ENCODE measurements at regions not wholly inside any gene's neighbourhood (a gene's known extent, or its start where the extent isn't known, plus 50 kb on each side); places are given as distances from the start of the nearest gene placed in this dataset.
"Not testable (repeated sequence)": the region's sequence is repeated elsewhere in the genome, so short reads cannot be mapped to it uniquely, and the experiment has no call there.

GRCh38 chrX:40414335-40414734 is 166.4 kb upstream of the ATP6AP2 start:
- no peak for DNase-seq (ENCODE audit: low spot score)

GRCh38 chrX:40411340-40412111 is 169.2 kb upstream of the ATP6AP2 start:
- no peak for DNase-seq (ENCODE audit: low spot score)

DNA sequence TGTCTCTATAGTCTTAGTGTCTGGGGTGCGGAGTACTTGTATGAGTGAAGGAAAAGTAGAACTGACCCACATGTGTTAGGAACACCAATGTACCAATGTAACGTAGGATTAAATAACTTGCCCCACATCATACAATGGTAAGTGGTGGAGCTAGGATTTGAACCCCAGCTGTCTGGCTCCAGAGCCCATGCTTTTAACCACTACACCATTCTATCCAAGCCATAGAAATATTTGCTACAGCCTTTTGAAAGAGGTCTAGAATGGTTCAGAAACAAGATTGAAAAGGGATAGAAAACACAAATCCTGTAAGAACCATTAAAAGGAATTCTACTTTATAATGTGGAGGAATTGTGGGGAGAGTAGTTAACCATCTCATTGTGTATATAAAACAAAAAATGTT is 169.9 kb upstream of the ATP6AP2 start:
- DNase-seq (ENCODE audit: low spot score) = no peak

- peak; percentile 39 for DNase-seq (ENCODE audit: low spot score)
Measured at GRCh38 chrX:40406330-40406859, 174.4 kb upstream of the ATP6AP2 start.

DNA sequence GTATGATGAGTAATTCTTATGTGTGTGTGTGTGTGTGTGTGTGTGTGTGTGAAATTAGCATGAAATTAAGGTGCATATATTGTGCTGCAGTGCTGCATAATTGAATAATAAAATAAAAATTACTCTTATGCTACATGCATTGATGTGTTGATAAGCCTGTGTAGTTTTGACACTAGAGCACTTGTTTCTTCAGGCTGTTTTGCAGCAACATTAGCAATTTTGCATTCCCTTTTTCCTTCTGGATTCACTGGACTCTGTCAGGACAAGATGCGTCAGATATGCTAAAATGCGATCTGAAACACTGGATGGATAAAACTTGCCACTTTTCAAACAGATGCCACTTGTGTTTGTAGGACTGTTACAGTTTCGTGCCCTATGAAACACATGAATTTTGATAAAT is 175.4 kb upstream of the ATP6AP2 start:
- no peak for DNase-seq (ENCODE audit: low spot score)

DNA sequence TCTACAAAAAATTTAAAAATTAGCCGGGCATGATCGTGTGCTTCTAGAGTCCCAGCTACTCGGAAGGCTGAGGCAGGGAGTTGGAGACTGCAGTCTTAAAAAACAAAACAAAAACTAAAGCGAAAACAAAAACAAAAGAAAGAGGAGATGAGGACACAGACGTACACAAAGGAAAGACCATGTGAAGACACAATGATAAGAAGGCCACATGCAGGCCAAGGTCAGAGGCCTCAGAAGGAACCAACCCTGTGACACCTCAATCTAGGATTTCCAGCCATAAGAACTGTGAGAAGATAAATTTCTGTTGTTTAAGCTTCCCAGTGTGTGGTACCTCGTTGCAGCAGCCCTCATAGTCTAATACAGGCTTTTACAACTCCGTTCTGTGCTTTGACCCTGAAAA is 177.0 kb upstream of the ATP6AP2 start:
- no peak for DNase-seq (ENCODE audit: low spot score)

GRCh38 chrX:40402831-40403533 is 177.8 kb upstream of the ATP6AP2 start:
- peak; percentile 23 for DNase-seq (ENCODE audit: low spot score)

- DNase-seq (ENCODE audit: low spot score) = no peak
Measured at GRCh38 chrX:40395102-40395501, 185.7 kb upstream of the ATP6AP2 start.

DNA sequence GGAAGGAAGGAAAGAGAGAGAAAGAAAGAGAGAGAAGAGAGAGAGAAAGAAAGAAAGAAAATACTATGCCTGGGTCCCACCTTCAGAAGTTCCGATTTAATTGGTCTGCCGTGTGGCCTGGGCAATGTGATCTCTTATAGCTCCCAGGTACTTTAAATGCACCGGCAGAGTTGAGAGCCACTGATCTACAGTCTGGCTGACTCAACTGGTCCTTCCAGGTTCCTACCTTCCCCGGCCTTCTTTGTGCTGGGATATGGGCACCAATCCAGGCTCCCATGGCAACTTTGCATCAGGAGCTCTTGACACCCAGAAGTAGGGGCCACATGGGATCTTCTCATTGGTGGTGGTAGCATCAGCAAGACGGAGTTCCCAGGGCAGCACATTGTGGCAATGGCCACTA is 186.5 kb upstream of the ATP6AP2 start:
- DNase-seq (ENCODE audit: low spot score) = no peak

GRCh38 chrX:40392599-40392998 is 188.2 kb upstream of the ATP6AP2 start:
- DNase-seq (ENCODE audit: low spot score) = peak; percentile 55

GRCh38 chrX:40391662-40392061 is 189.1 kb upstream of the ATP6AP2 start:
- DNase-seq (ENCODE audit: low spot score) = no peak

DNA sequence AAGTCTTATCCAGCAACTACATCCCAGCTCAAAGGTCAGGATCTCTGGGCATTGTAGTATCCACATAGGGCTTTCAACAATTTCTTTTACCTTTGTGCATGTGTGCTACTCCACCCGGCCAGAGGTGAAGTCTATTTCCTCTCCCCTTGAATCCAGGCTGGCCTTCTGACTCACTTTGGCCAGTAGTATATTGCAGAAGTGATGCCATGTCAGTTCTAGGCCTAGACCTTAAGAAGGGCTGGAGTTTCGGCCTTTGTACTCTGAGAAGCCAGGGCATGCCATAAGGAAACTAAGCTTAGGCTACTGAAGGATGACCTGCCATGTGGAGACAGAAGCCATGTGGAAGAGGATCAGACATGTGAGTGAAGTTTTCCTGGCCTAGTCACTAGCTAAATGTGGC is 191.2 kb upstream of the ATP6AP2 start:
- no peak for DNase-seq (ENCODE audit: low spot score)

DNA sequence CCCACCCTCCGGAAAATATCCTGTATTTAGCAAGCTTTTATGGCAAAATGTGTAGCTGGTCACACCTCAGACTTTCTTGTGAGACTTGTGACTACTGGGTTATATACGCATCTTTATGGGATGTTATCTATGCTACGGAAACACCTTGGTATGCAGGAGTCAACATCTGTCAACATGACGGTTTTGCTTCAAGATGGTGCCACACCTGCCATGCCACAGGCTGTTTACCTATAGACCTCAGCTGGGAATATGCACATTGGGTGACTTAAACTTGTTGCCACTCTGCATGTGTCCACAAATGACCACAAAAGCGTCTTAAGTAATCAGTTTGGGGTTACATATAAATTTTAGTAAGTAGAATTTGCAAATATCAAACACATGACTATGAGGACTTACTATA is 192.3 kb upstream of the ATP6AP2 start:
- no peak for DNase-seq (ENCODE audit: low spot score)

GRCh38 chrX:40387869-40388268 is 192.9 kb upstream of the ATP6AP2 start:
- DNase-seq (ENCODE audit: low spot score) = not testable (repeated sequence)

DNA sequence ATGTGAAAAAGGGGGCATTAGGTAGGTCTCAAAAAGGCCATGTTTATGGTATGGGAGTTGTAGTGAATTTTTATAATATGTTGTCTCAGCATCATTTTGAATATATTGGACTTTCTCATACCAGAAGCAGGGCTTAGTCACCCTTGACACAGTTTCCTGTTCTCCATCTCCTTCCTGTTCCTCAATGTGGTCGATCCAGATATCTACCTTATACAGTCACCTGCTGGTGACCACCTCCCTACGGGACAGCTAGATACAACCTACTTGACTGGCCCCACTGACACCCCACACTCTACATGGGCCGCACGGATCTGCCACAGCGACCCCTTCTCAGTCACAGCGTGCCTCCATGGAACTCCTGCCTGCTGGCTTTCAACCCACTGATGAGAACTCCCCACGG is 193.5 kb upstream of the ATP6AP2 start:
- not testable (repeated sequence) for DNase-seq (ENCODE audit: low spot score)

- no peak for DNase-seq (ENCODE audit: low spot score)
Measured at GRCh38 chrX:40385682-40386081, 195.1 kb upstream of the ATP6AP2 start.

DNA sequence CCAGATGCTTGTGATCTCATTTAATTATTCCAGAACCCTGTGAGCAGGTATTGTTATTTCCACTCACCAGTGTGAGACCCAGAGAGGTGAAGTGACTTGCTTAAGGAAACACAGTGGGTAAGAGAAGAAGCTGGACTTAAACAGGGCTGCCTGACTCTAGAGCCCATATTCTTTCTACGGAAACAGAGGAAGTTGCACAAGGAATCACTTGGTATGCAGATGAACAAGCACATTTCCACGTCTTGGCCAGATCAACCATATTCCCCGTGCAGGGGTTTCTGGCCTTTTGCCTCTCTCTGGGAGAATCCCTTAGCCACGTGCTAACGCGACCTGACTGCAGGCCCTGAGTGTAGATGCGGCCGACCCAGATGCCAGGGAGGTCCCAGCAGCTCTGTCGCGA is 195.5 kb upstream of the ATP6AP2 start:
- no peak for DNase-seq (ENCODE audit: low spot score)

GRCh38 chrX:40383969-40384368 is 196.8 kb upstream of the ATP6AP2 start:
- DNase-seq (ENCODE audit: low spot score) = no peak

DNA sequence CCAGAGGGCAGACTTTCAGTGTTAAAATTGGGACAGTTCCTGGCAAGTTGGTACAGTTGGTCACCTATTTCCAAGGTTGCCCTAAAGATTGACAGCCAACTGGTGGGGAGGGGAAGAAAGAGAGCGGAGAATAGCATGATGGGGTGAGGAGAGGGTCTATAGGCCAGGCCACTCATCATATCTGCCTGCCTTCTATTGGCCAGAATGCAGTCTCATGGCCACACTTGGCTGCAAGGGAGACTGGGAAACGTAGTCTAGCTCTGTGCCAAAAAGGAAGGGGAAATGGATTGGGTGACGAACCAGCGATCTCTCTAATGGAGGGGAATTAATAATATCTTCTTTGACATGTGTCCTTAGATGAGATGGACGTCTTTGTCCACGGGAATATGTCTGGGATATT is 197.4 kb upstream of the ATP6AP2 start:
- no peak for DNase-seq (ENCODE audit: low spot score)

DNA sequence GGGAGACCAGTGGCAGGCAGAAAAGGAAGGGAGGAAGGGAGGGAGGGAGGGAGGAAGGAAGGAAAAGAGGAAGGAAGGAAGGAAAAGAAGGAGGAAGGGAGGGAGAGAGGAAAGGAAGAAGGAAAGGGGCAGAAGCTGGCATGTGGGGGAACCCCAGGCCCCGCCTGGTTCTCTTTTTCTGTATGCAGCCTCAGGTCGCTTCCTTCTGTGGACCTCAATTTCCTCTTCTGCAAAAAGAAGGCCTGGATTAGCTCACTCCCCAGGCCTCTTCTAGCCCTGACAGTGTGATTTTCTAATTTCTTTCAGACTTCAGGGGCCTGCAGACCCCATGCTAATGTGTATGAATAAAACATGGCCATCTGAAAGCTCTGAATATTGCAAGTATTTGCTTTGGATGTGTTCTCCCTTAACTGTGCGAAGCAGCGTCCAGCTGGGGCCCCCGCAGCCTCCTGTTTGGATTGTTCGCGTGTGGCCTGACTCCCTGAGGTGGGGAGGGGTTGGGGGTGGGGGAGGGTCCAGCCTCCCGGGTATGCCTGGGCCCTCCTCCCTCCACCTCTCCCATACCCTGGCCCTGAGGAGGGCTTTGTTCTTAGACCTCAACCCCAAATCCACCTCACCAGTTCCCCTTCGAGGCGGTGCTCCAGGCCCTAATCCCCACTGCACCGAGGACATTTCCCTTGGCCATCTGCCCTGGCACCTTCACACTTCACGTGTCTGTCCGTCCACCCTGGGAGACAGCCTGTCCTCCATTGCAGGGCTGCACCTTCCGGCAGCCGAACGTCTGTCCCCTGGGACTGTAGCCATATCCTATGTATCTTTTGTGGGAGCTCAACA is 199.9 kb upstream of the ATP6AP2 start:
- no peak for DNase-seq (ENCODE audit: low spot score)

DNA sequence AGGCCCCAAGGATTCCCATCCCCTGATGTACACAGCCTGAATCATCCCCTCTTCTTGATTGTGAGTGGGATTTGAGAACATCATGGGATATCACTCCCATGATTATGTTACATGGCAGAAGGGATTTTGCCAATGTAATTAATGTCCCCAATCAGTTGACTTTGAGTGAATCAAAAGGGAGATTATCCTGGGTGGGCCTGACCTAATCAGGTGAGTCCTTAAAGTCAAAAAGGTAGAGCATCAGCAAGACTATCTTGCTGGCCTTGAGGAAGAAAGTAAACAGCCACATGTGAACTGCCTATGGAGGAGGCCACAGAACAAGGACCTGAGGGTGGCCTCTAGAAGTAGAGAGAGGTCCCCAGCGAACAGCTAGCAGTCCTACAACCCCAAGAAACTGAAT is 203.1 kb upstream of the ATP6AP2 start:
- no peak for DNase-seq (ENCODE audit: low spot score)

DNA sequence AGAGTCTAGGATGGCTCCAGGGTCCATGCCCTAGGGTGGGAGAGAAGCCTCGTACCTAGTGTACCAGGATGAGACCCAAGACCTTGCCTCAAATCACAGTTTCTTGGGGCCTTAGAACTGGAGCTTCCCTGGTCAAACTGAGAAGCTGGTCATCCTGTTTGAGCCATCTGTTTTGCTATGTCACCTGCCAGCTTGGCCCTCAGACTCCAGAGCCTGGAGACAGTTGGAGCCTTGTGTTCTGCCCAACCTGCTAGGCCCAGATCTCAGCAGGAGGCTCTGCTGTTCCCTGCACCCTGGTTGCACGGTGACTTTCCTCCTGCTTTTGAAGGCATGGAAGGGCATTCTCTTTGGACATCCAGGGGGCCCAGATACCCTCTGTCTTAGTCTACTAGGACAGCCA is 206.3 kb upstream of the ATP6AP2 start:
- DNase-seq (ENCODE audit: low spot score) = no peak

- DNase-seq (ENCODE audit: low spot score) = no peak
Measured at GRCh38 chrX:40373641-40374040, 207.1 kb upstream of the ATP6AP2 start.

Measured in pons (tissue), 1 donor.